GM19468 (cell line): ENCODE measurements at regions not wholly inside any gene's neighbourhood (a gene's known extent, or its start where the extent isn't known, plus 50 kb on each side); places are given as distances from the start of the nearest gene placed in this dataset.

Experiments used
- ATAC-seq: cut with Tn5 transposase; IDR thresholded peaks from one replicate; pipeline ENCODE4 v1.9.1; 2021; ENCODE audit warnings: mild to moderate bottlenecking, moderate library complexity, moderate number of reproducible peaks; ENCODE audit not compliant: unreplicated experiment; ENCODE audit errors: extremely low read depth

- no peak for ATAC-seq
Measured at GRCh38 chr6:128827675-128828464, 55.1 kb upstream of the LAMA2 start.

- ATAC-seq: no peak
Measured at GRCh38 chr6:128826606-128827005, 56.3 kb upstream of the LAMA2 start.

- no peak for ATAC-seq
Measured at GRCh38 chr6:128822271-128822670, 60.7 kb upstream of the LAMA2 start.

GRCh38 chr6:128821116-128821515 is 61.8 kb upstream of the LAMA2 start:
- no peak for ATAC-seq

GRCh38 chr6:128808856-128809255 is 74.1 kb upstream of the LAMA2 start:
- ATAC-seq: no peak

- no peak for ATAC-seq
Measured at GRCh38 chr6:128807577-128807976, 75.4 kb upstream of the LAMA2 start.

- no peak for ATAC-seq
Measured at GRCh38 chr6:128806261-128806660, 76.7 kb upstream of the LAMA2 start.

GRCh38 chr6:128803911-128804310 is 79.0 kb upstream of the LAMA2 start:
- no peak for ATAC-seq

- ATAC-seq: no peak
Measured at GRCh38 chr6:128801621-128802020, 81.3 kb upstream of the LAMA2 start.

GRCh38 chr6:128784266-128784665 is 98.7 kb upstream of the LAMA2 start:
- ATAC-seq: no peak

GRCh38 chr6:128768187-128768586 is 114.8 kb upstream of the LAMA2 start:
- ATAC-seq: no peak

- ATAC-seq: no peak
Measured at GRCh38 chr6:128767705-128768104, 115.2 kb upstream of the LAMA2 start.

GRCh38 chr6:128767150-128767549 is 115.8 kb upstream of the LAMA2 start:
- ATAC-seq: no peak

- ATAC-seq: no peak
Measured at GRCh38 chr6:128763599-128764300, 119.2 kb upstream of the LAMA2 start.

GRCh38 chr6:128759901-128760300 is 123.0 kb upstream of the LAMA2 start:
- ATAC-seq: no peak

GRCh38 chr6:128759447-128759846 is 123.5 kb upstream of the LAMA2 start:
- ATAC-seq: no peak

GRCh38 chr6:128757961-128758360 is 125.0 kb upstream of the LAMA2 start:
- ATAC-seq: no peak

GRCh38 chr6:128754658-128755256 is 128.2 kb upstream of the LAMA2 start:
- peak; percentile 99 for ATAC-seq

GRCh38 chr6:128743974-128744765 is 138.8 kb upstream of the LAMA2 start:
- ATAC-seq: no peak

- no peak for ATAC-seq
Measured at GRCh38 chr6:128742900-128743299, 140.0 kb upstream of the LAMA2 start.

GRCh38 chr6:128740951-128741350 is 142.0 kb upstream of the LAMA2 start:
- ATAC-seq: no peak
